ENCODE measurements at regions not wholly inside any gene's neighbourhood (a gene's known extent, or its start where the extent isn't known, plus 50 kb on each side); places are given as distances from the start of the nearest gene placed in this dataset.

DNA sequence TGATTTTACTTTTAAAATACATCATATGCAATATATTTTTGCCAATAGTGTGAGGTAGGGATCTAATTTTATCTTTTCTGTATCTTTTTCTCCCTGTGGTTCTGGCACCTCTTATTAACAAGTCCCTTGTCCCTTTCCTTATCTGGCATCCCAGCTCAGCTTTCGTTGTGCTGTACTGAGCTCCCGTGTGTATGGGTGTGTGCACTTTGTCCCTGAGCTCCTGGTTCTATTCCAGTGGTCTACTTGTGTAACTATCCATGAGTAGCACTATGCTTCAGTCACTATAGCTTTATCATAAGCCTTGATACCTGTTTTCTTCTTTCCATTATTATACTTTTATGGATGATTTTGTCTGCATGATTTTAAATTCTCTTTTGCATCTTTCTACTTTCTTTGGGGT, 401.4 kb upstream of the POU3F3 start:
- TF ChIP-seq EZH2 (IDR thresholded peaks at IDR 0.05) (no peak), FOXP2 (optimal IDR thresholded peaks at IDR 0.05; ENCODE audit: control extremely low read depth, extremely low read length, insufficient read depth) (no peak), POLR2AphosphoS5 (IDR thresholded peaks at IDR 0.05; ENCODE audit: borderline replicate concordance, low read depth, low read length) (no peak)

Data from SK-N-MC (cell line).